ENCODE measurements at regions not wholly inside any gene's neighbourhood (a gene's known extent, or its start where the extent isn't known, plus 50 kb on each side); places are given as distances from the start of the nearest gene placed in this dataset.

- in situ Hi-C loops (cut with MboI; ENCODE audit: low sequenced_read_pairs) = no loop called here
- Histone ChIP-seq H3K79me1 (ENCODE audit: low read depth in 1 of 2, low read length in 2 of 2) (no peaks in the 10 kb centered on the region), H2BK5ac (ENCODE audit: low read depth, low read length, poor library complexity, severe bottlenecking) (no peak overlapping the region), H3K56ac (ENCODE audit: extremely low read depth, insufficient read depth, low read length) (no peak overlapping the region), H4K8ac (ENCODE audit: low read depth in 2 of 2, low read length in 2 of 2) (no peak overlapping the region), H2AK5ac (ENCODE audit: low read depth, low read length) (no peak overlapping the region), H2AFZ (replicated peaks; ENCODE audit: low read length, poor library complexity) (no peak overlapping the region), H2BK15ac (ENCODE audit: low read depth, low read length) (no peak overlapping the region), H3K14ac (replicated peaks; ENCODE audit: low read depth, low read length) (no peak overlapping the region), H4K20me1 (ENCODE audit: insufficient read depth, low read length) (no peaks in the 10 kb centered on the region), H2BK120ac (ENCODE audit: low read depth, low read length) (no peak overlapping the region), H3K27me3 (ENCODE audit: control insufficient read depth, insufficient read depth, low read length) (peaks cover 78% of the 10 kb centered on the region), H3K9me3 (ENCODE audit: control insufficient read depth, insufficient read depth, low read length) (no peaks in the 10 kb centered on the region), H4K91ac (ENCODE audit: insufficient read depth, low read depth, low read length) (no peak overlapping the region), H3K4me3 (ENCODE audit: insufficient read depth, low read depth, low read length) (no peak overlapping the region), H3K4me1 (ENCODE audit: control insufficient read depth, insufficient read depth, low read length) (peaks cover 6% of the 10 kb centered on the region; the same call in 1 of the 2 replicates), H3K27ac (ENCODE audit: insufficient read depth, low read length) (no peak overlapping the region), H3K4me2 (ENCODE audit: low read depth, low read length) (no peak overlapping the region), H4K5ac (ENCODE audit: low read depth, low read length) (no peak overlapping the region), H2BK20ac (ENCODE audit: low read depth, low read length) (no peak overlapping the region), H3K9me1 (ENCODE audit: insufficient read depth, low read length) (no peaks in the 10 kb centered on the region), H2AK9ac (replicated peaks; ENCODE audit: low read depth, low read length, poor library complexity) (no peak overlapping the region), H3K18ac (ENCODE audit: low read depth, low read length) (no peak overlapping the region), H3K23ac (ENCODE audit: low read depth, low read length) (no peak overlapping the region), H3K4ac (ENCODE audit: low read depth, low read length) (no peak overlapping the region), H3K9ac (ENCODE audit: low read depth, low read length) (no peak overlapping the region), H3K36me3 (ENCODE audit: control insufficient read depth, insufficient read depth, low read length) (no peaks in the 10 kb centered on the region)
- intact Hi-C loops (cut with micrococcal nuclease) = no loop called here
- dilution Hi-C loops (cut with HindIII; ENCODE audit: low sequenced_read_pairs, unreplicated experiment) = no loop called here
- CTCF ChIA-PET = interaction anchor here (0.7 kb wide), 1 partner anchor 294 kb away, joined by 3 read pairs; no protein-coding TSS in a partner anchor
- BruUV-seq (replicated peaks) = no TSS peak
- 84% methylated on average over 7 of the region's 18 CpGs; no CpG with 5 or more reads in 1 of the 2 experiments for WGBS, 2 experiments (ENCODE audit: extremely low coverage in 2 of 2, insufficient read length in 1 of 2)
- POLR2A ChIA-PET (ENCODE audit: unreplicated experiment) = interaction anchor here (0.5 kb wide), 1 partner anchor 372 kb away, joined by 3 read pairs; no protein-coding TSS in a partner anchor
- DNase-seq (no peak), ATAC-seq (ENCODE audit: low read depth) (no peak)
- no peak for TF ChIP-seq USF2 (IDR thresholded peaks at IDR 0.05; ENCODE audit: low read depth, low read length)
Measured at GRCh38 chr3:195005759-195006510, 265.0 kb downstream of the XXYLT1 start.

Data from IMR-90 (cell line).